HG03175 (cell line): ENCODE measurements at regions not wholly inside any gene's neighbourhood (a gene's known extent, or its start where the extent isn't known, plus 50 kb on each side); places are given as distances from the start of the nearest gene placed in this dataset.

Source experiments
- ATAC-seq: cut with Tn5 transposase; IDR thresholded peaks from one replicate; pipeline ENCODE4 v1.9.1; 2021; ENCODE audit warnings: mild to moderate bottlenecking, moderate library complexity; ENCODE audit not compliant: unreplicated experiment

DNA sequence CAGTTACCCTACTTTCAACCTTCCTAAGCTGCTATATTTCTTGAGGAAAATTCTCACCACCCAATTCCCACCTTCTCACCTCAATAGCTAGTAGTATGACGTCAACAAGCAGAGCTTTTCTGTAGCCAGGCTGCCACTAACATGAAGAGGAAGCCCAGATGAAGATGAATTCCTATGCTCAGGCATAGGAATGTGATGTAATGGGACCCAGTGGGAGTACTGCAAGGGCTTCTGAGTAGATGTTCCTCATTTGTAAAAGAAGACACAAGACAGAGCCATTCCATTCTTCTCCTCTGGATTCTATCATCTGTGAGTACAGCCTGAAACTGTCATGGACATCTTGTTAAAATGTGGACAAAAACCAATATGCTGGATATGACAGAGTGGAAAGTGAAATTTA is 81.6 kb upstream of the KLF3 start:
- no peak for ATAC-seq

DNA sequence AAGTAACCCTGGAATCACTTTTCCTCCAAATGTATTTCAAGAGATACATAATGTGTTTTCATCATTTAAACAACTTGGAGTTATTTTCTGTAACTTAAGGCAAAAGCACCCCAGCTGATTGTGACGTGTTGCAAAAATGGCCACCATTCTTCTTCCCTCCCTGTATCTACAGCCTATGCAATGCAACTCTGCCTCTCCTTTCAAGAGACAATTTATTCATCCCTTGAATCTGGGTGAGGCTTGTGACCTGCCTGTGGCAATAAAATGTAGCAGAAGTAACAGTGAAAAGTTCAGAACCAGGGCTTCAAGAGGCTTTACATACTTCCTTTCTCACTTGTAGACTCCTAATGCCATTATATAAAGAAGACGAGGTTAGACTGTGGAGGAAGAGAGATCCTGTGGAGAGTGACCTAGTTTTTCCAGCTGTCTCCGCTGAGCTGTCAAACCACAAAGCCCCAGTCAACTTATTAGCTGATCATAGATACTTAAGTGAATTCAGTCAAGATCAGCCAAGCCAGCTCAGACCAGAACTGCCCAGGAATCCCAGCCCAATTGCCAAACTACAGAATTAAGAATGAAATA is 81.0 kb upstream of the KLF3 start:
- ATAC-seq: no peak

DNA sequence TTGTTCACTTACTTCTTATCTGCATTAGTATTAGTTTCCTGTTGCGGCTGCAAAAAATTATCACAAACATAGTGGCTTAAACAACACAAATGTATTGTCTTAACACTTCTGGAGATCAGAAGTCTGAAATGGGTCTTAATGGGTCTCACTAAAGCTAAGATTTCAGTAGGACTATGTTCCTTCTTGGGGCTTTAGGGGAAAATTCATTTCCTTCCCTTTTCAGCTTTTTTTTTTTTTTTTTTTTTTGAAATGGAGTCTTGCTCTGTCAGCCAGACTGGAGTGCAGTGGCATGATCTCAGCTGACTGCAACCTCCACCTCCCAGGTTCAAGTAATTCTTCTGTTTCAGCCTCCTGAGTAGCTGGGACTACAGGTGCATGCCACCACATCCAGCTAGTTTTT is 78.1 kb upstream of the KLF3 start:
- ATAC-seq: no peak

- no peak for ATAC-seq
These were observed 76.9 kb upstream of the KLF3 start for GRCh38 chr4:38587106-38587505.

- ATAC-seq: no peak
These were observed 74.0 kb upstream of the KLF3 start for GRCh38 chr4:38590046-38590445.

DNA sequence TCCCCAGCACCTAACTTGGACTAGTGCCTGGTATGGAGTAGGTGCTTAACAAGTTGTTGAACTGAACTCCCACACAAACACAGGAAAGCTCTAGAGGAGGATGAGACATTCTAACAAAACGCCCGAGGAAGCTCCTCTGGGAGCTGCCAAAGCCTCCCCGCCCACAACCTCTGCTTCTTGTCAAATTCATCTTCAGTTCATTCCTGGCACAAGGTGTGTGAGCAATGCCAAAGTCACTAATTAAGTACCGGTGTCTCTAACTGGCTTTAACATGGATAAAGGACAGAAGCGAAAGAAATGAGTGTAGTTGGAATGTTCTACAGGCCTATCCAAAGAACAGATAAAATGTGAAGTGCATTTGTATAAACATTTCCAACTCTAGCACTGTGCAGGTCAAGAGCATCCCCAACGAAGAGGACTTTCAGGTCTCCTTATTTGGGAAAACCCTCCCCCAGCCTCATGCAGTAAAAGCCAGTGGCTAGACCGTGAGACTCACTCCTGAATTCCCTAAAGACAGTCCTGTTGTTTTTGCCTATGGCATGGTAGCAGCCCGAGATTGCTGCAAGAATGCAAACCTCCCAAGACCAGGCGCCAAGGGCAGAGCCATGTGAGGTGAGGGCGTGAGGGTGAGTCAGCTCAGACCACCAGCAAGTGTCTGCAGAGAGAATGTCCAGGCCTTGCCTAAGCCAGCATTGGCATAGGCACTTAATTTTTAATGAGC is 72.2 kb upstream of the KLF3 start:
- no peak for ATAC-seq

DNA sequence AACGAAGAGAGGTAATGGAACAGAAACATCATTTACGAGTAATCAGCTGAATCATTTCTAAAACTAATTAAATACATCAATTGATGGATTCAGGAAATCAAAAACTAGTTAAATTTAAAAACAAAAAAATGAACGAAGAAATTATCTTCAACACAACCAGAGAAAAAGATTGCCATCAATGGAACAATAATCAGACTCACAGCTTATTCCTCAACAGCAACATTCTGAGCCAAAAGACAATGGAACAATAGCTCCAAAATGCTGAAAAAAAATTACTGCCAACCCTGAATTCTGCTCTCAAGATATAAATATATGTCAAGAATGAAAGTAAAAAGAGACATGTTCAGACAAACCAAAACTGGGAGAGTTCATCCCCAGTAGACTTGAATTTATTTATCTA is 65.5 kb upstream of the KLF3 start:
- ATAC-seq: no peak

DNA sequence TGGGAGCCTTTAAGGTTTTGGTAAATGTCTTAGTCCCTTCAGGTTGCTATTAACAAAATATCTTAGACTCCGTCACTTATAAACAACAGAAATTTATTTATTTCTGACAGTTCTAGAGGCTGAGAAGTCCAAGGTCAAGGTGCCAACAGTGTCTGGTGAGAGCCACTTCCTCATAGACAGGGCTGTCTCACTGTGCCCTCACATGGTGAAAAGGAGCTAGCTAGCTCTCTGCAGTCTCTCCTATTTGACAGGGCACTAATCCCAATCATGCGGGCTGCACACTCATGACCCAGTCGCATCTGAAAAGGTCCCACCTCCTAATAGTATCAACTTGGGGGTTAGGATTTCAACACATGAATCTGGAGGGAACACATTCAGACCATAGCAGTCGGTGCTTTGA is 63.4 kb upstream of the KLF3 start:
- ATAC-seq: no peak

- ATAC-seq: no peak
These were observed 62.6 kb upstream of the KLF3 start for GRCh38 chr4:38601244-38601915.

DNA sequence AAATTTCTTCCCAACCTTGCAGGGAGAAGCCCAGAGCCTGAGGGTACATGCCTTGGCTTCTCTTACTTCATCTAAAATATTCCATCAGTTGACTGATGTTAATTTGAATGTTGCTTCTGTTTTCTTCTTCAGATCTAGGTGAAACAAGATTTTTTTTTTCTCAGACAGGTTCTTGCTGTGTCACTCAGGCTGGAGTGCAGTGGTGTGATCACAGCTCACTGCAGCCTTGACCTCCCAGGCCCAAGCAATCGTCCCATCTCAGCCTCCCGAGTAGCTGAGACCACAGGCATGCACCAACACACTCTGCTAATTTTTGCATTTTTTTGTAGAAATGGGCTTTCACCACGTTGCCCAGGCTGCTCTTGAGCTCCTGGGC is 62.1 kb upstream of the KLF3 start:
- ATAC-seq: no peak

DNA sequence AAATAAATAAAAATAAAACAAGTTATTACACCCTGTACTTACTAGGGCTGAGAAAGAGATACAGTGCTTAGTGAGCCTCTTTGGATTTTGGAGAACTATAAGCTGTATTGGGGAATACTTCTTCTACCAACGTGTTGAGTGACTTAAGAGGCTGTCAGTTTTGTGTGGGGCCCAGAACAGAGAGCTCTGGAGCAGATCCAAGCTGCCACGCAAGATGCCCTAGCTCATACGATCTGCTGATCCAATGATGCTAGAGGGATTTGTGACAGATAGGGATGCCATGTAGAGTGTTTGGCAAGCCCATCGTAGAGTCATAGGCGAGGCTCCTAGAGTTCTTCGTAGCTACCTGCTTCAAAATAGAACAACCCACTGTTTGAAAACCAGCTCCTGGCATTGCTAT is 60.3 kb upstream of the KLF3 start:
- ATAC-seq: no peak

DNA sequence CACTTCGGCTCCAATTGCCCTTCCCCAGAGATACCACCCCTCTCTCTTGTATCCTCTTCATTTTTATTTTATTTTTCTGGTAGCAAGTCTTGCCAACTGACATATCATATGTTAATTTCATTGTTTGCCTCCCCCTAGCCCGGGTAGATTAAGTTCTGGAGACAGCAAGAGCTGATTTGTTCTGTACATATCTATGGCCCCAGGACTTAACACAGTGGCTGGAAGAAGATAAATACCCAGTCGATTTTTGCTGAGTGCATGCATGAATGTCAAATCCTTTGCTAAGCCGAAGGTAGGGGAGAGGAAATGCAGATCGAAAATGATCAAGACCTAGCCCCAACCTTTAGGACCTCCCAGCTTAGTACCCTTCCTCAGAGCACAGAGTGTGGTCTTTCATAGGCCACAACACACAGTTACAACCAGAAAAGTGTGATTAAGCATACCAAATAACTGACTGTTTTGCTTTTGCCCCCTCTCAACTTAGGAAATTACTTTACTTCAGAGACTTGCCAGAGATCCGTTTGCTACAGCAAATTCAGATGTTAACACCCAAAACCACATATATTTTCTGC is 58.7 kb upstream of the KLF3 start:
- no peak for ATAC-seq

DNA sequence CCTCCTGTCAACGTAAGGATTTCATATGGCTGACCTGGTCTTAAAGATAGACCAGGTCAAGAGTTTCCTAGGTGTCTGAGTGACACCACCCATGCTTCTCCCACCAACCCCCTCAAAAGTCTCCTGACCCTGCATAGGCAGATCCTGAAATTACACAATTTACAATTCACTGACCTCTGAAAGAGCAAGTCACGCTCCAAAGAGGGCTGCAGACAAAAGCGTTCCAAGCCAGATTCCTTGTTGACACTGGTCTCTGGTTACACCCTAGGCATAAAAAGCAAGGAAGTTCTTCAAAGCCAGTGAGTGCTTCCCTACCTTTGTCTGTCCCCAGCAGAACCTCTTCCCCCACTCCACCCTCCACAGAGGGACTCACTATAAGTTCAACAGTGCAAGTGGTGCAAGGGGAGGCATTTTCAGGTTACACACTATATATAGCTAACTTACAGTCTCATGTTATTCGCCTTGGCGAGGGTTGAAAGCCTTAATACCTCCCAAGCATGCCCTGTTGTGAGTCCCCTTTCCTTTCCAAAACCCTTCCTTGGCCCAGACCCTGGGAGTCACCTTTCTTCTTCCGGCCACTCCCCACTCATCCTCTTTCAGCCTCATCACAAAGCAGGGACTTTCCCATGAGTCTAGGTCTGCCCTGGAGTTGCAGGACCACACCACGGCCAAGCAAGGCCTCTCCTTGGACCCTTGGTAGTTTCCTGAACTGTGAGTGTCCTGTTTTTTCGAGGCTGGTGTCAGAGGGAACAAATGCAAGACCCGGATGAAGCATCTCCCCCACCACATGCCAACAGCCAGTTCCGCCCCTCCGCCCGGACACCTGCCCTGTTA is 58.0 kb upstream of the KLF3 start:
- ATAC-seq: no peak

DNA sequence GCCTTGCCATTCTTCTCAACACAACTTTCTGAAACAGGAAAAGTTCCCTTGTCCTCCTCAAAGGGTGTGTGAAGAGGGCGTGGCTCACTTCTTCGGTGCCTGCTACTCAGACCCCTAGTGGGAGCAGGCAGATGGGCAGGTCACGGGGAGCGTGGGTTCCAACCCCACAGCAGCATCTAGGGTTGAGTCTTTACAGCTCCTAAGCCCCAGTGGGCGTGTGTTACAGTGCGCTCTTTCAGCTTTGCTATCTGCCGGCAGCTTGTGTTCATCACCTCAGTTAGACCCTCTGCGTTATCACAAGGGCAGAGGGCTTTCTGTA is 57.5 kb upstream of the KLF3 start:
- no peak for ATAC-seq

DNA sequence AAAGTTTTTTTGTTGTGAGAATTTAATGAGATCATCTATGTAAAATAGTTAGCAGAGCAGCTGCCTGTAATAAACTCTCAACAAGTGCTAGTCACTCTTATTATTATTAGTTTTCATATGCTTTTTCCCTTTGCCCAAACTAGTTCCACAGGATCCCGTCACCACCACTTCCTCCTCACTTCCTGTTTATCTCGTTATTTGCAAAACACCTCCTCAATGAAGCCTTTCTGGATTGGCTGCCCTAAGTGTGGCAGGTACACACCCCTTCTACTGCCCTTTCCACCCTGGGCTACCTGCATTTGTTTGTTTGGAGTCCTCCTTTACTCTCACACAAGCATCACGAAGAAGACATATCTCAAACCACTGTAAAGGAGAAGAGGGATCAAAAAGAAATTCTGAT is 54.4 kb upstream of the KLF3 start:
- ATAC-seq: no peak

DNA sequence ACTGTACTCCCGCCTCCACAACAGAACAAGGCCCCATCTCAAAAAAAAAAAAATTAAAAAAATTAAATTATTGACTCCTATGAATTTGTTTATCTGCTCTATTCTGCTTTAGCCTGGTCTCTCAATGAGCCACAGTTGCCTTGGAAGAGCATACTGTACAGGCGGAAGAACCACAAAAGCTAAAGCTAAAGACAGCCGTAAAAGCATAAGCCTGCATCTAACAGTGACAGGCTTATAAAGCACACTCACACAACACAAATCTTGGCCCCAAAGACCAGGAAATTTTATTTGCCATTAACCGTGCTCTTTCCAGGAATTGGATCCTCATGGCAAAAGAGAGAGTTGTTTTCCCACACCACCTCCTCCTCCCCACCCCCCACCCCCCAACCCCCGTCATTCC is 53.5 kb upstream of the KLF3 start:
- ATAC-seq: no peak

GRCh38 chr4:38610966-38611431 is 53.0 kb upstream of the KLF3 start:
- no peak for ATAC-seq

GRCh38 chr4:38611676-38612075 is 52.3 kb upstream of the KLF3 start:
- no peak for ATAC-seq

DNA sequence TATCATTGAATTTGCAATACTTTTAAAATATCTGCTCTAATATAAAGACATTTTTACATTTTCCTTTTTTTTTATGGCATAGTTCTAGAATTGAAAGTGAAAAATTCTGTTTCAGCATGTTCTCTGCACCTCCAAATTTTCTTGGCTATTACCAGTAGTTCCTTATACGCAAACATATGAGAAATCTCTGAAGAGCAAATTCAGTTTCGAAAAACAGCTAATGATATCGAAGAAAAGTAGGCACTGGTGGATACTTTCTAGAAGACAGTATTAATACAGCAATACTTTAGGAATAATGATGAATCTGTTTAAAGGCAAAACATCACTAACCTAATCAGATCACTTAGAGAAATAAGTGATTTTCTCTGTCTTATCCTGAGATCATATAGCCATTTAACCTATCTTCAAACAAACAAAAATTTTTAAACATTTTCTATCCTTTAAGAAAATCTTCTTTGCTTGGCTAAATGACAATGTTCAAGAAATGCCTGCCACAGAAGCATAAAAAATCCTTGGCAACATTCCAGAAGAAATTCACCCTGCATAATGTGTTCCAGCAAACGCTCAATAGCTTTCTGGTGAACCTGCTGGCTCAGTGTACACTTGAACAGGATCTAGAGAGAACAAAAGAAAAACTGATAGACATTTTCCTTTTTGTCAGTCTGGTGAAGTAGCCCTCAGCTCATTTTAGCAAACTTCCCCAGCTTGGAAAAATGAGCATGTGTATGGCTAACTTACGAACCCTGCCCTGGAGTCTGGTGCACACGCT is 51.2 kb upstream of the KLF3 start:
- no peak for ATAC-seq
